ENCODE measurements at regions not wholly inside any gene's neighbourhood (a gene's known extent, or its start where the extent isn't known, plus 50 kb on each side); places are given as distances from the start of the nearest gene placed in this dataset.
"Not testable (repeated sequence)": the region's sequence is repeated elsewhere in the genome, so short reads cannot be mapped to it uniquely, and the experiment has no call there.

DNA sequence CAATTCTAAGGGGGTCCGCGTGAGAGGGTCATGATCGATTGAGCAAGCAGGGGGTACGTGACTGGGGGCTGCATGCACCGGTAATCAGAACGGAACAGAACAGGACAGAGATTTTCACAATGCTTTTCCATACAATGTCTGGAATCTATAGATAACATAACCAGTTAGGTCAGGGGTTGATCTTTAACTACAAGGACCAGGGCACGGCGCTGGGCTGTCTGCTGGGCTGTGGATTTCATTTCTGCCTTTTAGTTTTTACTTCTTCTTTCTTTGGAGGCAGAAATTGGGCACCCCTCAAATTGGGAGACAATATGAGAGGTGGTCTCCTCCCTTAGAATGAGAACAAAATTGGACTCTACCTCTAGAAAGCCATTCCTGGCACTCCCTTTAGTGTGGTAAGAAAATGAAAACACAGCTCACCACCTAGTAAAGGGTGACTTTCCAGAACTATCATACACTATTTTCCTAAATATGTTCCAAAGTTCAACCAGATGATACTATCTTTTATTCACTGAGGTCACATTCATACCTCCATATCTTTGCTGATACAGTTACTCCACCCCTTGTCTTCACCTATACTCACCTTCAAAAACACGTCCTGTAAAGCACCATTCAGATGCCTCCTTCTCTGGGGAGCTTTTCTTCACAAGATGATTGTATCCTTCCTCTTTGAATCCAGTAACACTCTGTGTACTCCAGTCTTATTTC, 1058.3 kb upstream of the SLIT2 start:
- Mint-ChIP-seq H3K4me3 (no peak overlapping the region), H3K9me3 (peaks cover 27% of the 10 kb centered on the region), H3K27me3 (no peaks in the 10 kb centered on the region), H3K36me3 (ENCODE audit: low read depth) (no peaks in the 10 kb centered on the region), H3K4me1 (ENCODE audit: low read depth) (no peaks in the 10 kb centered on the region), H3K27ac (no peak overlapping the region)
- DNase-seq = no peak

- H3K9me3 Mint-ChIP-seq = peaks cover 25% of the 10 kb centered on the region
- no peaks in the 10 kb centered on the region for H3K27me3 Mint-ChIP-seq
- DNase-seq = no peak
- H3K4me1 Mint-ChIP-seq (ENCODE audit: low read depth) = no peaks in the 10 kb centered on the region
- no peak overlapping the region for H3K4me3 Mint-ChIP-seq
- no peaks in the 10 kb centered on the region for H3K36me3 Mint-ChIP-seq (ENCODE audit: low read depth)
- no peak overlapping the region for H3K27ac Mint-ChIP-seq
Measured at GRCh38 chr4:19191979-19192650, 1059.6 kb upstream of the SLIT2 start.

GRCh38 chr4:19187691-19188090, 1064.0 kb upstream of the SLIT2 start:
- H3K36me3 Mint-ChIP-seq (ENCODE audit: low read depth) = no peaks in the 10 kb centered on the region
- H3K9me3 Mint-ChIP-seq = peaks cover 17% of the 10 kb centered on the region
- no peaks in the 10 kb centered on the region for H3K27me3 Mint-ChIP-seq
- no peaks in the 10 kb centered on the region for H3K4me1 Mint-ChIP-seq (ENCODE audit: low read depth)
- no peak overlapping the region for H3K27ac Mint-ChIP-seq
- no peak overlapping the region for H3K4me3 Mint-ChIP-seq
- no peak for DNase-seq

- no peak overlapping the region for H3K4me3 Mint-ChIP-seq
- H3K27me3 Mint-ChIP-seq = no peaks in the 10 kb centered on the region
- no peaks in the 10 kb centered on the region for H3K4me1 Mint-ChIP-seq (ENCODE audit: low read depth)
- no peak overlapping the region for H3K27ac Mint-ChIP-seq
- H3K36me3 Mint-ChIP-seq (ENCODE audit: low read depth) = no peaks in the 10 kb centered on the region
- no peak for DNase-seq
- H3K9me3 Mint-ChIP-seq = peaks cover 16% of the 10 kb centered on the region
Measured at GRCh38 chr4:19187096-19187495, 1064.6 kb upstream of the SLIT2 start.

- H3K27me3 Mint-ChIP-seq; H3K4me3 Mint-ChIP-seq; DNase-seq; H3K4me1 Mint-ChIP-seq (ENCODE audit: low read depth); H3K36me3 Mint-ChIP-seq (ENCODE audit: low read depth); H3K27ac Mint-ChIP-seq: not testable (repeated sequence)
- peaks cover 19% of the 10 kb centered on the region for H3K9me3 Mint-ChIP-seq
Measured at GRCh38 chr4:19181631-19182030, 1070.1 kb upstream of the SLIT2 start.

DNA sequence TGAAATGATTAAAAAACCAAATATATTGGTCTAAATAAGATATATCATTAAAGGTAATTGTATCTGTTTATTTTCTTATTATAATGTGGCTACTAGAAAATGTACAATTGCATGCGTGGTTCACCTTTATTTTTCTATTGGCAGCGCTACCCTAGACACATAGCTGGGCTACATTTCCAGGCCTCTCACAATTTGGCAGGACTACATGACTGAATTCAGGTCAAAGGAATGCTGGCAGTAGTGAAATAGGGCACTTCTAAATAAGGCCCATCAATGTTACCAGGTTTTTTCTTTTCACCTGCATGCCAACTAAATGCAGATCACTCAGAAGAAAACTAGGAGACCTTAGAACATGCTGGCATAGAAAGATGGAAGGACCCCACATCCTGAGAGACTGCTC, 1072.9 kb upstream of the SLIT2 start:
- no peak for DNase-seq
- no peak overlapping the region for H3K27ac Mint-ChIP-seq
- H3K9me3 Mint-ChIP-seq = peaks cover 16% of the 10 kb centered on the region
- H3K4me3 Mint-ChIP-seq = no peak overlapping the region
- H3K4me1 Mint-ChIP-seq (ENCODE audit: low read depth) = no peaks in the 10 kb centered on the region
- no peaks in the 10 kb centered on the region for H3K36me3 Mint-ChIP-seq (ENCODE audit: low read depth)
- no peaks in the 10 kb centered on the region for H3K27me3 Mint-ChIP-seq

DNA sequence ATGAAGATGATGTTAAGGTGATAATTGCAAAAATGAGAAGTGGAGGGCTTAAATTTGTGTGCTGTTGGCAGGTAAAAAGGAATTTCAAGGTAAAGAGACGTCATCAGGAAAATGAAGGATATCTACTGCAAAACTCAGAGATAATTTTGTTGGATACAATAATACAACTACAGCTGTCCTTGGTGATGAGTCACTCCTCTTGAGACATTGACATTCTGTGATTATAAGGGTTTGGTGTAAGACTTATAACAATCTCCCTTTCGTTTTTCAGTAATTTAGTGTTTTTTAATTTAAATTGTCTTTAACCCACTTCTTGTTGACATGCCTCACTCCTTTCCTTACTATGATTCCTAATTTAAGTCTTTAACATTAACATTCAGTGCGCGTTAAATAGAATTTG, 1074.1 kb upstream of the SLIT2 start:
- Mint-ChIP-seq H3K4me3 (no peak overlapping the region), H3K27me3 (no peaks in the 10 kb centered on the region), H3K27ac (no peak overlapping the region), H3K9me3 (peaks cover 16% of the 10 kb centered on the region), H3K36me3 (ENCODE audit: low read depth) (no peaks in the 10 kb centered on the region), H3K4me1 (ENCODE audit: low read depth) (no peaks in the 10 kb centered on the region)
- no peak for DNase-seq

DNA sequence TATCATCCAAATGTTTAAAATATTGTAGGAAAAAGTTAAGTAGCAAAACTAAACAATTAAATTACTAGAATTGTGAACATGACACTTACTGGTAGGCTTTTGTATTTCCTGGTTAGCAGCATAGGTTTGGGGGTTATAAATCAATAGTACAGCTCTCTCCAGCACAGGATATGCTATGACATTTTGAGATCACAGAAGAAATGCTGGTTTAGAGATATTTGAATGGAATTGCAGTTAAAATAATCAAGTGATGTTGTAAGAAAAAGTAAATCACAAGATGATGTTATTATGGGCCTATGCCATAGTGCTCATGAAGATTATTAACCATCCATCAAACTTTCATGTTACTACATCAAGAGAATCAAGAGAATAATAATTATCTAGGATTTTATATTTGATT, 1079.9 kb upstream of the SLIT2 start:
- no peak overlapping the region for H3K4me3 Mint-ChIP-seq
- H3K4me1 Mint-ChIP-seq (ENCODE audit: low read depth) = no peaks in the 10 kb centered on the region
- H3K36me3 Mint-ChIP-seq (ENCODE audit: low read depth) = no peaks in the 10 kb centered on the region
- no peaks in the 10 kb centered on the region for H3K27me3 Mint-ChIP-seq
- DNase-seq = no peak
- H3K9me3 Mint-ChIP-seq = peaks cover 13% of the 10 kb centered on the region
- no peak overlapping the region for H3K27ac Mint-ChIP-seq

DNA sequence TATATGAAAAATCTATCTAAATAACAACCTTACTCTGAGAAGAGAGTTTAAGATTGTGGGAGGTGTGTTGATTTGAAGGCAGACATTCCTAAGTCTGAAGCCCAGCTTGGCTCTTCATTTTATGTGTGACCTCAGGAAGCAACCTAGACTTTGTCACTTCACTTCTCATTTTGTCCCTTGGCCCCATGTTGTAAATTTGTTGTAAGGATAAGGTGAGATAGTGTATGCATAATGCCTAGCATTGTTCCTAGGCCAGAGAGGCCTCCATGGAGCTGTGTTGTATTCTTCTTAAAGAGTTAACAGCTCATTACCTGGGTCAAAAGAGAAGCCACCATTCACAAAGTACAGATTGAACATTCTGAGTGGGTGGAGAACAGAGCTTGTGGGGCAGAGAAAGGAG, 1084.4 kb upstream of the SLIT2 start:
- no peaks in the 10 kb centered on the region for H3K36me3 Mint-ChIP-seq (ENCODE audit: low read depth)
- no peaks in the 10 kb centered on the region for H3K4me1 Mint-ChIP-seq (ENCODE audit: low read depth)
- H3K27me3 Mint-ChIP-seq = no peaks in the 10 kb centered on the region
- H3K4me3 Mint-ChIP-seq = no peak overlapping the region
- peaks cover 15% of the 10 kb centered on the region for H3K9me3 Mint-ChIP-seq
- no peak overlapping the region for H3K27ac Mint-ChIP-seq
- DNase-seq = no peak

DNA sequence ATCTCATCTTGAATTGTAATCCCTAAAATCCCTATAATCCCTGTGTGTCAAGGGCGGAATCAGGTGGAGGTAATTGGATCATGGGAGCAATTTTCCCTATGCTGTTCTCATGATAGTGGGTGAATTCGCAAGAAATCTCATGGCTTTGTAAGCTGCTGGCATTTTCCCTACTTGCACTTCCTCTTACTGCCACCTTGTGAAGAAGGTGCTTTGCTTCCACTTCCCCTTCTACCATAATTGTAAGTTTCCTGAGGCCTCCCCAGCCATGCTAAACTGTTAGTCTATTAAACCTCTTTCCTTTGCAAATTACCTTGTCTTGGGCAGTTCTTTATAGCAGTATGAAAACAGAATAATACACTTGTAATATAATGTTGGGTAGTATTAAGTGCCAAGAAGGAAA, 1087.4 kb upstream of the SLIT2 start:
- no peaks in the 10 kb centered on the region for H3K36me3 Mint-ChIP-seq (ENCODE audit: low read depth)
- H3K27ac Mint-ChIP-seq = no peak overlapping the region
- no peaks in the 10 kb centered on the region for H3K4me1 Mint-ChIP-seq (ENCODE audit: low read depth)
- H3K4me3 Mint-ChIP-seq = no peak overlapping the region
- H3K27me3 Mint-ChIP-seq = no peaks in the 10 kb centered on the region
- peaks cover 25% of the 10 kb centered on the region for H3K9me3 Mint-ChIP-seq
- no peak for DNase-seq

- H3K27me3 Mint-ChIP-seq = no peaks in the 10 kb centered on the region
- H3K4me3 Mint-ChIP-seq = no peak overlapping the region
- H3K27ac Mint-ChIP-seq = no peak overlapping the region
- H3K9me3 Mint-ChIP-seq = peaks cover 33% of the 10 kb centered on the region
- no peak for DNase-seq
- H3K36me3 Mint-ChIP-seq (ENCODE audit: low read depth) = no peaks in the 10 kb centered on the region
- no peaks in the 10 kb centered on the region for H3K4me1 Mint-ChIP-seq (ENCODE audit: low read depth)
Measured at GRCh38 chr4:19159874-19160273, 1091.8 kb upstream of the SLIT2 start.

DNA sequence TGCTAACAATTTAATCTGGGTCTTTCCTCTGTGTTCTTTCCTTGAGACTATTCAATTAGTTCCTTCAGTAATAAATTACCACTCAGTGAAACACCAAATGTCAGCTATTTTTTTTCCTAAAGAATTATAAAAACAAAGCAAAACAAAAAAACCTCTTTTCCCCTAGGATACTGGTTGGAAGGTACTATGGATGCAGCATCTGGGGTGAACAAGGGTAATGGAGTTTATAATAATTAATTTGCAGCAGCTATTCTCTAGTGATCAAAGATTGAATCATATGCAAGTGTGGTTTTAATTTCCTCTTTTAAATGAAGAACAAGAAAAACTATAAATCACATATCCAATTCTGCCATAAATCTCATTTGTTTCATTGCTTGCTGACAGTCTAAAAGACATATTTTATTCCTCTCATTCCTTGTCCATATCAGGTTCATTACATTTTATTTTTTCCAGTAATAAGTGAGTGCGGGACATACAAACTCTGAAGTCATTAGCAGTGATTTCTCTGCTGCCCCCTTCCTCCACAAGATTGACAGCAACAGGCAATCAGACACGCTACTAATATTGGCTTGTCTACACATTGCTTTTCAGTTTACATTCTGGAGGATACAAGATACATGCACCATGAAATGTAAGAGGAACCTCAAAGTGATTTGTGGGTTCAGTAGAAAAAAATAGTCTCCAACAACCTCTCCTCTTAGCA, 1093.4 kb upstream of the SLIT2 start:
- Mint-ChIP-seq H3K27ac (no peak overlapping the region), H3K27me3 (no peaks in the 10 kb centered on the region), H3K9me3 (peaks cover 35% of the 10 kb centered on the region), H3K36me3 (ENCODE audit: low read depth) (no peaks in the 10 kb centered on the region), H3K4me1 (ENCODE audit: low read depth) (no peaks in the 10 kb centered on the region), H3K4me3 (no peak overlapping the region)
- DNase-seq = no peak

GRCh38 chr4:19156786-19157185, 1094.9 kb upstream of the SLIT2 start:
- Mint-ChIP-seq H3K27ac (no peak overlapping the region), H3K36me3 (ENCODE audit: low read depth) (no peaks in the 10 kb centered on the region), H3K9me3 (peaks cover 36% of the 10 kb centered on the region), H3K4me3 (no peak overlapping the region), H3K27me3 (no peaks in the 10 kb centered on the region), H3K4me1 (ENCODE audit: low read depth) (no peaks in the 10 kb centered on the region)
- no peak for DNase-seq

- H3K9me3 Mint-ChIP-seq = peaks cover 30% of the 10 kb centered on the region
- no peaks in the 10 kb centered on the region for H3K36me3 Mint-ChIP-seq (ENCODE audit: low read depth)
- H3K27me3 Mint-ChIP-seq = no peaks in the 10 kb centered on the region
- no peaks in the 10 kb centered on the region for H3K4me1 Mint-ChIP-seq (ENCODE audit: low read depth)
- no peak overlapping the region for H3K27ac Mint-ChIP-seq
- DNase-seq = no peak
- H3K4me3 Mint-ChIP-seq = no peak overlapping the region
Measured at GRCh38 chr4:19155568-19155967, 1096.1 kb upstream of the SLIT2 start.

- not testable (repeated sequence) for H3K36me3 Mint-ChIP-seq (ENCODE audit: low read depth); DNase-seq; H3K27ac Mint-ChIP-seq; H3K4me1 Mint-ChIP-seq (ENCODE audit: low read depth); H3K27me3 Mint-ChIP-seq; H3K4me3 Mint-ChIP-seq
- peaks cover 26% of the 10 kb centered on the region for H3K9me3 Mint-ChIP-seq
Measured at GRCh38 chr4:19154267-19154666, 1097.4 kb upstream of the SLIT2 start.
